ENCODE measurements at regions not wholly inside any gene's neighbourhood (a gene's known extent, or its start where the extent isn't known, plus 50 kb on each side); places are given as distances from the start of the nearest gene placed in this dataset.
"Not testable (repeated sequence)": the region's sequence is repeated elsewhere in the genome, so short reads cannot be mapped to it uniquely, and the experiment has no call there.

- TF ChIP-seq, protein P1, sequence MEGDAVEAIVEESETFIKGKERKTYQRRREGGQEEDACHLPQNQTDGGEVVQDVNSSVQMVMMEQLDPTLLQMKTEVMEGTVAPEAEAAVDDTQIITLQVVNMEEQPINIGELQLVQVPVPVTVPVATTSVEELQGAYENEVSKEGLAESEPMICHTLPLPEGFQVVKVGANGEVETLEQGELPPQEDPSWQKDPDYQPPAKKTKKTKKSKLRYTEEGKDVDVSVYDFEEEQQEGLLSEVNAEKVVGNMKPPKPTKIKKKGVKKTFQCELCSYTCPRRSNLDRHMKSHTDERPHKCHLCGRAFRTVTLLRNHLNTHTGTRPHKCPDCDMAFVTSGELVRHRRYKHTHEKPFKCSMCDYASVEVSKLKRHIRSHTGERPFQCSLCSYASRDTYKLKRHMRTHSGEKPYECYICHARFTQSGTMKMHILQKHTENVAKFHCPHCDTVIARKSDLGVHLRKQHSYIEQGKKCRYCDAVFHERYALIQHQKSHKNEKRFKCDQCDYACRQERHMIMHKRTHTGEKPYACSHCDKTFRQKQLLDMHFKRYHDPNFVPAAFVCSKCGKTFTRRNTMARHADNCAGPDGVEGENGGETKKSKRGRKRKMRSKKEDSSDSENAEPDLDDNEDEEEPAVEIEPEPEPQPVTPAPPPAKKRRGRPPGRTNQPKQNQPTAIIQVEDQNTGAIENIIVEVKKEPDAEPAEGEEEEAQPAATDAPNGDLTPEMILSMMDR (conservative IDR thresholded peaks at IDR 0.05): no peak
- no peak overlapping the region for H3K27ac ChIP-seq
Observed at GRCh38 chr3:137554242-137554641, 209.9 kb upstream of the SOX14 start.

DNA sequence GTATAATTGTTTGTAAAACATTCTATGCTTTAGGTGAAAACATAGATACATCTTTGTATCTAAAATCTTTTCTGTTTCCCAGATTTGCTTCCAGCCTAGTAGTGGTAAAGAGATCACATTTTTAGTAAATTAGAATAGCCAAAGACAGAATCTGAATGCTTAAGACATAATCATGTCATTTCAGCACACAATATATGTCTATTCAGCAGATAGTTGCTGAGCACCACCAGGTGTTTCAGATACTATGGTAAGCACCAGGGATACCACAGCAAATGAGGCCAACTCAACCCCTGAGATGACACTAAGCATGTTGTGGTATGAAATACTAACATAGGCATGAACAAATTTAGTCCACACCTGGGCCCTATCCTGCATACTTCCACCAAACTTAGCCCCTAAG is 195.2 kb upstream of the SOX14 start:
- TF ChIP-seq, protein P1 (conservative IDR thresholded peaks at IDR 0.05): no peak
- H3K27ac ChIP-seq: no peak overlapping the region

DNA sequence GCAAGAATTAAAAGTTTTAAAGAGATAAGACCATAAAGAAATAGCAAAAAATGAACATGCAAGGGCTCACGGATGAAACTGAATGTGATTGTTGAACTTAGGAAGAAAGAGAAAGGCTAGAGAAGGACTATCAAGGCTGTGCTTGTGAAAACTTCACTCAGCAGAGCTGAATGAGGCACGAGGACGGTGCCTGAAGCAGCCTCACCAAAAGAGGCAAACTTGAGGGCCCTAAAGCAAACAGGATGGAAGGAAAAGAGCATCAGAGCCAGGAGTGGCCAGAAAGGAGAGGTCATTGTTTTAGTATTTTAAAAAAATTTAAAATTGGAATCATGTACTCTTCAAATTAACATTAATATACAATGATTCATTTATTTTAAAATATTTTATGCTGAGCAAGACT is 191.2 kb upstream of the SOX14 start:
- TF ChIP-seq, protein P1 (conservative IDR thresholded peaks at IDR 0.05): no peak
- no peak overlapping the region for H3K27ac ChIP-seq

DNA sequence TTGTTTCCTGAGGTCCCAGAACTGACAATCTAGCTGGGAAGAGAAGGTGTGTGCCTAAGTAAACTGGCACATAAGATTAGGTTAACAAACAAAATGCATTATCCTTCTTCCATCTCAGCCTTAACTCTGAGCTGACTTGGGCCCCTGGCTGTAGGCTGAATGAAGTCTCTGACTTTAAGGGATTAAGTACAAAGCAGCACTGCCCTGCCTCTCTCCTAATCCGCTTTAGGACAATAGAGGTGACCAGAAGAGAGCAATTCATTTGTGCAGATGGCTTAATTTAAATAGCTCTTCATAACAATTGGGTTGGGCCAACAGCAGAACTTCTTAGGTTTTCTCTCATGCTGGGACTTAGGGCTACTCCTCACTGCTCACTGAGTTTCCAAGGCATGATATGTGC is 181.6 kb upstream of the SOX14 start:
- TF ChIP-seq, protein P1 (conservative IDR thresholded peaks at IDR 0.05): no peak
- H3K27ac ChIP-seq: no peak overlapping the region

GRCh38 chr3:137583256-137583655 is 180.9 kb upstream of the SOX14 start:
- TF ChIP-seq, protein P1 (conservative IDR thresholded peaks at IDR 0.05): no peak
- no peak overlapping the region for H3K27ac ChIP-seq

DNA sequence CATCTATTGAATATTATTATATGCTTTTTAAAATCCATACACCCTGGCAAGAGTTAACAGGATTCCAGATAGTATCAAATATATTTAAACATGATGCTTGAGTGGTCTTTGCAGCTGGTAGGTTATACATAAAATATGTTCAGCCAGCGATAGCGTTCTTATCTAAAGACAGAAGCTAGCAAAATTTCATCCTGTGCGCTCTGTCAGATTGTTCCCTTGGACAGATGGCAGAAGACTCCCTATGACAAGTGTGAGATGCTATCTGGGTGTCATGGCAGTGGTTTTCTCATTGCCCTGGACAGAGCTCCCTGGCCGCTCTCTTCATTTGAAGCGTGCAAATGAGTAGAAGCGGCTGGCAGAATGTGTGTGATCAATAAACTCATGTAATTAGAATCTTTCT is 175.2 kb upstream of the SOX14 start:
- TF ChIP-seq, protein P1 (conservative IDR thresholded peaks at IDR 0.05): no peak
- no peak overlapping the region for H3K27ac ChIP-seq

GRCh38 chr3:137595415-137595814 is 168.7 kb upstream of the SOX14 start:
- not testable (repeated sequence) for H3K27ac ChIP-seq

DNA sequence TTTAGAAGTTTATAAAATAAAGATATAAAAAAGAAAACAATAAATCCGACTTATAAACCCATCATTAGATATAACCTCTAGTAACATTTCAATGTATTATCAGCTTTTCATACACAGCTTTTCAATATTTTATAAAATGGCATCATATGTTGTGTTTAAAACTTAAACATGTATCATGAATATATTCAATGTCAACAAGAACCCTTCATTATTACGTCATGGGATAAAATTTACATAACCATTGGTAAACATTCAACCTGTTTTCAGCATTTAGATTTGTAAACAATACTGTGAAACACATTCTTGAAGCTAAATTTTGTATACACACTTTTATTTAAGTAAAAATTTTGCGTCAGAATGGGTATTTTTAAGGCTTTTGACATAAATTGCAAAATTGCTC is 153.4 kb upstream of the SOX14 start:
- TF ChIP-seq, protein P1 (conservative IDR thresholded peaks at IDR 0.05): no peak
- no peak overlapping the region for H3K27ac ChIP-seq
